Endothelial cell of umbilical vein (primary cell): ENCODE measurements at regions not wholly inside any gene's neighbourhood (a gene's known extent, or its start where the extent isn't known, plus 50 kb on each side); places are given as distances from the start of the nearest gene placed in this dataset.

Experiments
- EZH2 ChIP-seq: IDR thresholded peaks from 2 replicates; pipeline ENCODE4 v1.6.1; 2012; ENCODE audit warnings: borderline replicate concordance, low read depth, mild to moderate bottlenecking, moderate library complexity, low read length, inconsistent platforms; ENCODE audit not compliant: severe bottlenecking
- GATA2 ChIP-seq: IDR thresholded peaks from 2 replicates; pipeline ENCODE4 v1.7.0; 2011; ENCODE audit warnings: low read depth, mild to moderate bottlenecking, moderate library complexity, mixed read lengths, low read length; ENCODE audit not compliant: insufficient read length, insufficient read depth
- JUN ChIP-seq: IDR thresholded peaks from 2 replicates; pipeline ENCODE4 v1.6.1; 2011; ENCODE audit warnings: borderline replicate concordance, low read depth; ENCODE audit not compliant: insufficient read length, insufficient read depth
- MAX ChIP-seq: IDR thresholded peaks from 2 replicates; pipeline ENCODE4 v1.6.1; 2011; ENCODE audit not compliant: insufficient read depth, insufficient read length
- POLR2A ChIP-seq: IDR thresholded peaks from 2 replicates; pipeline ENCODE4 v1.6.1; 2012; ENCODE audit warnings: low read depth, mild to moderate bottlenecking, control low read depth, low read length
- POLR2AphosphoS5 ChIP-seq: IDR thresholded peaks from 2 replicates; pipeline ENCODE4 v1.6.1; 2012; ENCODE audit warnings: low read depth, mild to moderate bottlenecking, control low read depth, low read length, moderate library complexity; ENCODE audit not compliant: insufficient read depth
- TF ChIP-seq, protein P1 (sequence below), 2 donors: IDR thresholded peaks; 1 replicate in 1 of 2; 2 replicates in 1 of 2; pipeline ENCODE4 v1.5.1; 2011; ENCODE audit warnings: low read length in 2 of 2, mild to moderate bottlenecking in 2 of 2, moderate library complexity in 2 of 2, control low read depth in 1 of 2, inconsistent platforms in 1 of 2, low read depth in 1 of 2; ENCODE audit not compliant: insufficient read depth in 1 of 2; ENCODE audit errors: extremely low read depth in 1 of 2

DNA sequence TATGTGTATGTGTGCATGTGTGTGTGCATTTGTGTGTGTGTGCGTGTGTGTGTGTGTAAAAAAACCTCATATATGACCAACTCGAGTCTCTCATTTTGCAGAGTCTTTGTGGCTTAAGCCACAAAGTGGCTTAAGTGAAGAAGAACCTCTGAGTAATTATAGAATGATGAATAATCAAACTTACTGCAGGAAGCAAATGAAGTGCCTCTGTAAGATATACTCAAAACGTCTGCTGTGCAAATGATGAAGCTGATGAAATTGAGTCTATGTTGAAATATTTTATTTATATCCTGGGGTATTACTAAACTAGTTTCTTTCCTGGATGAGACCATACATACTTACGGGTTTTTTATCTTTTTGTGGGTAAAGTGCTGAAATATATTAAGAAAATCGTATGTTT lies 1198.7 kb downstream of the PCDH7 start:
- TF ChIP-seq, protein P1, sequence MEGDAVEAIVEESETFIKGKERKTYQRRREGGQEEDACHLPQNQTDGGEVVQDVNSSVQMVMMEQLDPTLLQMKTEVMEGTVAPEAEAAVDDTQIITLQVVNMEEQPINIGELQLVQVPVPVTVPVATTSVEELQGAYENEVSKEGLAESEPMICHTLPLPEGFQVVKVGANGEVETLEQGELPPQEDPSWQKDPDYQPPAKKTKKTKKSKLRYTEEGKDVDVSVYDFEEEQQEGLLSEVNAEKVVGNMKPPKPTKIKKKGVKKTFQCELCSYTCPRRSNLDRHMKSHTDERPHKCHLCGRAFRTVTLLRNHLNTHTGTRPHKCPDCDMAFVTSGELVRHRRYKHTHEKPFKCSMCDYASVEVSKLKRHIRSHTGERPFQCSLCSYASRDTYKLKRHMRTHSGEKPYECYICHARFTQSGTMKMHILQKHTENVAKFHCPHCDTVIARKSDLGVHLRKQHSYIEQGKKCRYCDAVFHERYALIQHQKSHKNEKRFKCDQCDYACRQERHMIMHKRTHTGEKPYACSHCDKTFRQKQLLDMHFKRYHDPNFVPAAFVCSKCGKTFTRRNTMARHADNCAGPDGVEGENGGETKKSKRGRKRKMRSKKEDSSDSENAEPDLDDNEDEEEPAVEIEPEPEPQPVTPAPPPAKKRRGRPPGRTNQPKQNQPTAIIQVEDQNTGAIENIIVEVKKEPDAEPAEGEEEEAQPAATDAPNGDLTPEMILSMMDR (IDR thresholded peaks at IDR 0.05; ENCODE audit: extremely low read depth in 1 of 2, insufficient read depth in 1 of 2, low read depth in 1 of 2, low read length in 2 of 2), result no peak
- TF ChIP-seq JUN (no peak), EZH2 (no peak), POLR2A (no peak), MAX (no peak), POLR2AphosphoS5 (no peak), GATA2 (no peak)
